ENCODE measurements at regions not wholly inside any gene's neighbourhood (a gene's known extent, or its start where the extent isn't known, plus 50 kb on each side); places are given as distances from the start of the nearest gene placed in this dataset.

- no peak overlapping the region for H3K4me3 ChIP-seq (ENCODE audit: low read depth, low read length)
- TF ChIP-seq, protein P1, sequence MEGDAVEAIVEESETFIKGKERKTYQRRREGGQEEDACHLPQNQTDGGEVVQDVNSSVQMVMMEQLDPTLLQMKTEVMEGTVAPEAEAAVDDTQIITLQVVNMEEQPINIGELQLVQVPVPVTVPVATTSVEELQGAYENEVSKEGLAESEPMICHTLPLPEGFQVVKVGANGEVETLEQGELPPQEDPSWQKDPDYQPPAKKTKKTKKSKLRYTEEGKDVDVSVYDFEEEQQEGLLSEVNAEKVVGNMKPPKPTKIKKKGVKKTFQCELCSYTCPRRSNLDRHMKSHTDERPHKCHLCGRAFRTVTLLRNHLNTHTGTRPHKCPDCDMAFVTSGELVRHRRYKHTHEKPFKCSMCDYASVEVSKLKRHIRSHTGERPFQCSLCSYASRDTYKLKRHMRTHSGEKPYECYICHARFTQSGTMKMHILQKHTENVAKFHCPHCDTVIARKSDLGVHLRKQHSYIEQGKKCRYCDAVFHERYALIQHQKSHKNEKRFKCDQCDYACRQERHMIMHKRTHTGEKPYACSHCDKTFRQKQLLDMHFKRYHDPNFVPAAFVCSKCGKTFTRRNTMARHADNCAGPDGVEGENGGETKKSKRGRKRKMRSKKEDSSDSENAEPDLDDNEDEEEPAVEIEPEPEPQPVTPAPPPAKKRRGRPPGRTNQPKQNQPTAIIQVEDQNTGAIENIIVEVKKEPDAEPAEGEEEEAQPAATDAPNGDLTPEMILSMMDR (IDR thresholded peaks at IDR 0.05; ENCODE audit: control insufficient read depth, extremely low read depth, insufficient read depth), result no peak
- DNase-seq (ENCODE audit: low read depth), result peak; percentile 53
These were observed 653.9 kb upstream of the TBX3 start for GRCh38 chr12:115337693-115338543.

GRCh38 chr12:115336506-115336905 lies 652.5 kb upstream of the TBX3 start:
- TF ChIP-seq, protein P1 (IDR thresholded peaks at IDR 0.05; ENCODE audit: control insufficient read depth, extremely low read depth, insufficient read depth), result no peak
- no peak for DNase-seq (ENCODE audit: low read depth)
- no peak overlapping the region for H3K4me3 ChIP-seq (ENCODE audit: low read depth, low read length)

GRCh38 chr12:115335594-115335993 lies 651.6 kb upstream of the TBX3 start:
- no peak overlapping the region for H3K4me3 ChIP-seq (ENCODE audit: low read depth, low read length)
- TF ChIP-seq, protein P1 (IDR thresholded peaks at IDR 0.05; ENCODE audit: control insufficient read depth, extremely low read depth, insufficient read depth), result no peak
- no peak for DNase-seq (ENCODE audit: low read depth)

GRCh38 chr12:115335048-115335447 lies 651.1 kb upstream of the TBX3 start:
- TF ChIP-seq, protein P1 (IDR thresholded peaks at IDR 0.05; ENCODE audit: control insufficient read depth, extremely low read depth, insufficient read depth), result no peak
- DNase-seq (ENCODE audit: low read depth), result no peak
- H3K4me3 ChIP-seq (ENCODE audit: low read depth, low read length), result no peak overlapping the region

GRCh38 chr12:115332945-115333344 lies 649.0 kb upstream of the TBX3 start:
- DNase-seq (ENCODE audit: low read depth), result no peak
- TF ChIP-seq, protein P1 (IDR thresholded peaks at IDR 0.05; ENCODE audit: control insufficient read depth, extremely low read depth, insufficient read depth), result no peak
- no peak overlapping the region for H3K4me3 ChIP-seq (ENCODE audit: low read depth, low read length)

DNA sequence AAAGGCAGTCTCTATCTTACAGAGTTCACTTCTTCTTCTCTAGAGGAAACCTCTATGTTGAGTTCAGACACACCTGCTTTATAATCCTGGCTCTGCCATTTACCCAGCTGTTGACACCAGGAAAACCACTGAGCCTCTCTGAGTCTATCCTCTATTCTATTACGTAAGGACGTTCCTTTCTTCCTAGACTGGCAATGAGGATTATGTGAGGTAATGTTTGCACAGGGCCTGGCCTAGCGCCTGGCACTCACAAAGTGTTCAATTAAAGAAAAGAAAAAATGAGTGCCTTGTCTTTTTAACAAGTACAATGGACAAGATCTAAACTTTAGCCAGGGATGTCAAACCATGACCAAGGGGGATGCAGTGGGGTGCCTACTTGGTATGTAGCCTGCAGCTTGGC lies 641.9 kb upstream of the TBX3 start:
- no peak overlapping the region for H3K4me3 ChIP-seq (ENCODE audit: low read depth, low read length)
- TF ChIP-seq, protein P1 (IDR thresholded peaks at IDR 0.05; ENCODE audit: control insufficient read depth, extremely low read depth, insufficient read depth), result no peak
- peak; percentile 90 for DNase-seq (ENCODE audit: low read depth)
